ENCODE measurements at regions not wholly inside any gene's neighbourhood (a gene's known extent, or its start where the extent isn't known, plus 50 kb on each side); places are given as distances from the start of the nearest gene placed in this dataset.

GRCh38 chr10:118850418-118851061 lies 95.8 kb upstream of the CACUL1 start:
- TF ChIP-seq CTCF (optimal IDR thresholded peaks at IDR 0.05 in 1 of 3, IDR thresholded peaks at IDR 0.05 in 1 of 3, conservative IDR thresholded peaks at IDR 0.05 in 1 of 3; ENCODE audit: extremely low read depth in 1 of 3, insufficient read depth in 2 of 3, low read length in 3 of 3) (peak; percentile 89 to 93 (median 89)), EZH2 (IDR thresholded peaks at IDR 0.05; ENCODE audit: low read length) (no peak)

Measured in keratinocyte (primary cell).